ENCODE measurements at regions not wholly inside any gene's neighbourhood (a gene's known extent, or its start where the extent isn't known, plus 50 kb on each side); places are given as distances from the start of the nearest gene placed in this dataset.

DNA sequence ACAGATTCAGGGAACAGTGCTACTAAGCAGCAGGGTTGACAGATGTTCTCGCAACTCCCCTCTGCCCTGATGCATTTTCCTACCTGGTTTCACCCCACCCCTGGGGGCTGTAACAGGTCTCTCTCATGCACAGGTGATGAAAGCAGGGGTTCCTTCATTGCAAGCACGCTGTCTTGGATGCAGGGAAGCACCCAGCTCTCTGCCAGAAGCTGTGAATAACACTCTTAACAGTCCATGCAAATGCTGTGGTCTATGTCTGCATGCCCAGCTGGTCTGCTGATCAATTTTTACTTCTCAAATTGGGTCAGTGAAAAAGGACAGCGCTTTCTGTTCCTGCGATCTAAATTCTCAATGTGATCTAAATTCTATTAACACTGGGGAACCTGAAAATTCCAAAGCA, 246.3 kb upstream of the TSHZ3 start:
- no peak overlapping the region for H3K27ac Mint-ChIP-seq
- H3K27me3 Mint-ChIP-seq = peaks cover 3% of the 10 kb centered on the region
- no peak overlapping the region for H3K4me3 Mint-ChIP-seq

DNA sequence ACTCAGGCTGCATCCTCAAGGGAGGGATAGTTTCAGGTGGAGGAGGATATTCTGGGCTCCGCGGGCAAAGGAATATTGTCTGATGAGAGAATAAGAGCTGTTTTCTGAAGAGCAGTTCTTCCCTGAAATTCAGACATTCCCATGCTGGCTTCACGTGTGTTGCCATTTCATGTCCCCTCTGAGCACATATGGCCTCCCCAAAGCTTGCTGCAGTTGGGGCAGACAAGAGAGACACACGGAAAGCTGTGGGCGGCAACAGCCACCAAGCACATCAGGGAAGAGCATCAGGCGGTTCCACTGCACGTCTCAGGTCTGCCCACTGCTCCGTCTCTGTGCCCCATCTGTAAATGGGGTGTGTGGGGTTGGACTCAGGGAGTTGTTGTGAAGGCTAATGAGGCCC, 247.5 kb upstream of the TSHZ3 start:
- H3K36me3 Mint-ChIP-seq (ENCODE audit: low read depth) = no peaks in the 10 kb centered on the region
- no peaks in the 10 kb centered on the region for H3K4me1 Mint-ChIP-seq (ENCODE audit: low read depth)
- H3K9me3 Mint-ChIP-seq = no peaks in the 10 kb centered on the region
- H3K27ac Mint-ChIP-seq = no peak overlapping the region
- no peak overlapping the region for H3K4me3 Mint-ChIP-seq
- H3K27me3 Mint-ChIP-seq = no peaks in the 10 kb centered on the region

More for the DNA sequence above, 246.3 kb upstream of the TSHZ3 start:
- H3K4me1 Mint-ChIP-seq (ENCODE audit: low read depth) = no peaks in the 10 kb centered on the region
- peaks cover 3% of the 10 kb centered on the region for H3K9me3 Mint-ChIP-seq
- no peaks in the 10 kb centered on the region for H3K36me3 Mint-ChIP-seq (ENCODE audit: low read depth)

DNA sequence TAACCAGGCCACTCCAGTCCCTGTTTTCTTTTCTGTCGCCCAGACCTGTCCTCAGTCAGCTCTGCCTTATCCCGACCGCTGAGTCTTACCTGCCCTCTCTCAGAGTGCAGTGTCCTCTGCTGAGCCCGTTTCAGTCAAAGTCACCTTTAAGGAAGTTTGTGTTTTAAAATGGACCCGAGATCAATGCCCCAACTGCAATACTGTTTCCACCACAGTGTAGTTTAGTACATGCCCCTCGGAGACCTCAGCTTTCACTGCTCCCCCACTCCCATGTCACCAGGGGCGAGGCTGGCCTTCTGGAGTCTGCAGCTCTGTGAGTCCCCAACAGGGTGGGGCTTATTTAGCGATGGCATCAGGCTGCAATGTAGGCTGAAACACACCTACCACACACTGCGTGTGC, 248.4 kb upstream of the TSHZ3 start:
- no peaks in the 10 kb centered on the region for H3K4me1 Mint-ChIP-seq (ENCODE audit: low read depth)
- no peaks in the 10 kb centered on the region for H3K9me3 Mint-ChIP-seq
- H3K36me3 Mint-ChIP-seq (ENCODE audit: low read depth) = no peaks in the 10 kb centered on the region
- H3K4me3 Mint-ChIP-seq = no peak overlapping the region
- H3K27me3 Mint-ChIP-seq = no peaks in the 10 kb centered on the region
- no peak overlapping the region for H3K27ac Mint-ChIP-seq

DNA sequence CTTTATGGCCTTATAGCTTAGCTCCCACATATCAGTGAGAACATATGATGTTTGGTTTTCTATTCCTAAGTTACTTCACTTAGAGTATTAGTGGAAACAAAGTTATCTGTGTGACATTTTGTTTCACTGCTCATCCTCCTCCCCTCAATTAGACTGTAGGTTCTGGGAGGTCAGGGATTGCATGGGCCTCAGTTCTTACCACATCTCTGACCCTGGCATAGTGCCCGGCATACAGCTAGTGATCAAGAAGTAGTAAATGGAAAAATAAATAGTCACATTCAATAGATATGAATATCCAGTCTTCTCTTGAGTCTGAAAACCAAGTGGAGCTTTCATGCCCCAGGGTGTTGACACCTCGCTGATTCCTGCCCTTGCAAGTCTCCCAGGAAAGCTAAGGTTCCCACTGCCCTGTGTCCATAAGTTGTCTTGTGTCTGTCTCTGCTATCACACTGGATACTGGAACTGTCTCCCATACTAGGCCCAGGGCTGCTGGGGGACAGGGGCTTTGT, 249.5 kb upstream of the TSHZ3 start:
- no peaks in the 10 kb centered on the region for H3K27me3 Mint-ChIP-seq

DNA sequence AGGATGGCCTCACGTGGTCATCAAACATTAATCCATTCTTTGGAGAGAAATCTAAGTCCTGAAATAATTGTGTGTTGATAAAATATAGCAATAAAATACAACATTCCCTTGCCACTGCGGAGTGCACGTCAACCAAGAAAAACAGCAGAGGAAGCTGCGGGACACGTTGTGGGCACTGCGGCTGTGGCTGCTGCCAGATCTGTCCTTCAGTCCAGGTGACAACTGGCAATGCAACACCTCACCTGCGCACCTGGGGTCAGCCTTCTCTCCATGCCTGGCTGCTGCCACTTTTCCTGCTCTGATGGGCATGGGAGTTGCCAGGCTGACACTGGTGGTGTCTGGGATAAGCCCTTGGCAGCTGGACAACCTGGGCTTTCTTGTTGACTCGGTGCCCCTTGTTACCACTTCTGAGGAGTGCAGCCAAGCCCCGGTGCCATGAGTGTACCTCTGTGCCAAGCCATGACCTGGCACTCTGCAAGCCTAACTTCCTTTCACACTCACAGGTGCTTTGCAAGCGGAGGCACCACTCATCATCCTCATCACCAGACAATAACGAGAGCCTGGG, 251.6 kb upstream of the TSHZ3 start:
- Mint-ChIP-seq H3K27me3 (no peaks in the 10 kb centered on the region), H3K36me3 (ENCODE audit: low read depth) (no peaks in the 10 kb centered on the region), H3K4me1 (ENCODE audit: low read depth) (no peaks in the 10 kb centered on the region), H3K27ac (no peak overlapping the region), H3K4me3 (no peak overlapping the region), H3K9me3 (no peaks in the 10 kb centered on the region)

More for the DNA sequence above, 249.5 kb upstream of the TSHZ3 start:
- H3K9me3 Mint-ChIP-seq = no peaks in the 10 kb centered on the region
- H3K4me1 Mint-ChIP-seq (ENCODE audit: low read depth) = no peaks in the 10 kb centered on the region
- no peaks in the 10 kb centered on the region for H3K36me3 Mint-ChIP-seq (ENCODE audit: low read depth)
- no peak overlapping the region for H3K27ac Mint-ChIP-seq
- H3K4me3 Mint-ChIP-seq = no peak overlapping the region

DNA sequence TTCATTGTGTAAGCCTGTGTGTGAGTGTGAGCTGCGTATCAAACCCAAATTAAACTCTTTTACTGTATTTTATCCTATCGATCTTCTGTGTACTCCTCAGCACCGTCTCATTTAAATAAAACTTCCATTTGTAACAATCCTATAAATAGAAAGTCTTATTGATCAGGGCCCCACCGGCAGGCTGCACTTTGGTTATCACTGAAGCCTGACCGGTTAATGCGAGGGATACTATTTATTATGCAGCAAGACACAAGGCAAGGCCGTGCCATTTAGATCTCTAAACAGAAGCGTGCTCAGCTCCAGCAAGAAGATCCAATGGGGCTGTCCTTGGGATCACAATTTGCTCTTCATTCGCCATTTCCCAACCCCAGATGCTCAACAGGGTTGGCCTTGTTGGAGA, 252.6 kb upstream of the TSHZ3 start:
- Mint-ChIP-seq H3K4me1 (ENCODE audit: low read depth) (no peaks in the 10 kb centered on the region), H3K9me3 (no peaks in the 10 kb centered on the region), H3K27ac (no peak overlapping the region), H3K36me3 (ENCODE audit: low read depth) (no peaks in the 10 kb centered on the region), H3K4me3 (no peak overlapping the region), H3K27me3 (no peaks in the 10 kb centered on the region)

DNA sequence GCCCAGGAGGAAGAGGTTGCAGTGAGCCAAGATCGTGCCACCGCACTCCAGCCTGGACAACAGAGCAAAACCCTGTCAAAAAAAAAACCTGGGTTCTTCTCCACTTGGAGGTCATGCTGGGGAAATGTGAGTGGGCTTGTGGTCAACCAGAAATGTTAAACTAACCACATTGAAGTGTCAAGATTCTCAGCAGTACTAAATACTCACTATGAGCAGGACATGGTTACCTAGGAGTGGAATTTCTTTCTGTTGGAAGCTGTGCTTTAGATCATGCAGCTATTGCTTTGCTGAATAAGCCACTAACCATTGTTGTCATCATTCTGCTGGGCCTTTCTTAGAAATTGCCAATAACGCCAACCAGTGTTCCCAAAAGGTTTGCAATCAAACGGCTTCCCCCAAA, 253.3 kb upstream of the TSHZ3 start:
- Mint-ChIP-seq H3K4me3 (no peak overlapping the region), H3K36me3 (ENCODE audit: low read depth) (no peaks in the 10 kb centered on the region)

DNA sequence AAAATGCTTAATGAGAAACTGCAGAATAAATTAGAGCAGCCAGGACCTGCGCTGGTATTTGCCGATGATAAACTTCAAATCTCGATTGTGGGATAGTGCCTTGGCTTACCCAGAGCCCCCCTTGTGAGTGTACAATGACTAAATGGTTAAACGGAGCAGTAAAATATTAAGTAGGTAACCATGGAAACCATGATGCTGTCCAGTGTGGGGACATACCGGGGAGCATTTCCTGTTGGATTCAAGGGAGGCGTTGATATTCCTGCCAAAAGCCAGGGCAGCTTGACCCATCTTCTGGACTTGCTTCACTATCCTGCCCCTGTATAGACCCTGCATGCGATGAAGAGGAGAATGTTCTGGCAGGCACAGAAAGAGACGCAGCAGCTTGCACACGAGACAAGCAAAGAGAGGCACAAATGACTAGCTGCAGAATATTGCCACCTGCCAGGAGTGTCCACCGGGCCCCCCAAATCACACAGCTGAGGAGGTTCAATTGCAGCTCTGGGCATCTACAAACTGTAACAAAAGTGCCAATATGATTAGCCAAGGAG, 255.3 kb upstream of the TSHZ3 start:
- H3K9me3 Mint-ChIP-seq = no peaks in the 10 kb centered on the region
- H3K27me3 Mint-ChIP-seq = no peaks in the 10 kb centered on the region
- H3K4me3 Mint-ChIP-seq = no peak overlapping the region
- H3K4me1 Mint-ChIP-seq (ENCODE audit: low read depth) = no peaks in the 10 kb centered on the region
- no peak overlapping the region for H3K27ac Mint-ChIP-seq
- no peaks in the 10 kb centered on the region for H3K36me3 Mint-ChIP-seq (ENCODE audit: low read depth)

More for the DNA sequence above, 253.3 kb upstream of the TSHZ3 start:
- H3K27ac Mint-ChIP-seq = no peak overlapping the region
- H3K4me1 Mint-ChIP-seq (ENCODE audit: low read depth) = no peaks in the 10 kb centered on the region
- H3K27me3 Mint-ChIP-seq = no peaks in the 10 kb centered on the region
- no peaks in the 10 kb centered on the region for H3K9me3 Mint-ChIP-seq

DNA sequence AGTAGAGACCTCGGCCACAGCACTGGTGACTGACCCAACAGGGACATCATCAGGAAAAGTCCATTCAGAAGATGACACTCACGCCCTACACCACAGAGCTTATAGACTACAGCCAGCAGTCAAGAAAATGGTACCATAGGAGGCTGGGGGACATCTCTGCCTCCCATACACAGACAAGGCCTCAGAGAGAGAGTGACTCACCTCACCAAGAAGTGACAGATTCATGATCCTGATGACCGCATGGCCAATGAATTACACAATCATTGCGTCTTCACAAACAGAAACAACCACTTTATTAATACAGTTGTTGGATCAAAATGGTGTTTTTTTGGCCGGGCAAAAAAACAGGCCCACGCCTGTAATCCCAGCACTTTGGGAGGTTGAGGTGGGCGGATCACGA, 260.8 kb upstream of the TSHZ3 start:
- no peak overlapping the region for H3K4me3 Mint-ChIP-seq
- H3K27me3 Mint-ChIP-seq = peaks cover 3% of the 10 kb centered on the region
- H3K36me3 Mint-ChIP-seq (ENCODE audit: low read depth) = no peaks in the 10 kb centered on the region
- no peaks in the 10 kb centered on the region for H3K9me3 Mint-ChIP-seq
- no peak overlapping the region for H3K27ac Mint-ChIP-seq
- H3K4me1 Mint-ChIP-seq (ENCODE audit: low read depth) = no peaks in the 10 kb centered on the region

DNA sequence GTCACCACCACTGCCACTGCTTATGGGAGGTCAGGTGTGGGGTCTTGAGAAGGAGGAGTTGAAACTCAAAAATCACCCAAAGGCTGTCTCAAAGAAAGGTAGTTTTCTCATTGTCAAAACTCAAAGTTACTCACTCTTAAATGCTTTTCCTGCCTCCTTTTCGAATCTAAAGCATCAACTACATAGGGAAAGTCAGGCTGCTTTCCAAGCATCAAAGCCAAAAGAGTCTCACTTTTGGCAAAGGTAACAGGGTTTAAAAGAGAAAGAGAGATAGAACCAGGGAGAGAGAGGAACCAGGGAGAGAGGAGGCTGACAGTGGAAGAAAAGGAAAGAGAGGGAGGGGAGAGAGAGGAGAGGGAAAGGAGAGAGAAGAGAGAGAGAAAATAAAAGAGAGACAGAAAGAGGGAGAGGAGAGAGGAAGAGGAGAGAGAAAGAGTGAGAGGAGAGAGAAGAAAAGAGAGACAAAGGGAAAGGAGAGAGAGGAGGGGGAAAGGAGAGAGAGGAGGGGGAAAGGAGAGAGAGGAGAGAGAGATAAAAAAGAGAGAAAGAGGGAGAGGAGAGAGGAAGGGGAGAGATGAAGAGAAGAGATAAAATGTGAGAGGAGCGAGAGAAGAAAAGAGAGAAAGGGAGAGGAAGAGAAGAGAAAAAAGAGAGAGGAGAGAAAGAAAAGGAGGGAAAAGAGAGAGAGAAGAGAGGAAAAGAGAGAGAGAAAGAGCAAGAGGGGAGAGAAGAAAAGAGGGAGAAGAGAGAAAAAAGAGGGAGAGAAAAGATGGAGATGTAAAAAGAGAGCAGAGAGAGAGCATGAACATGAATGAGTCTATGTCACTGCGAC, 262.0 kb upstream of the TSHZ3 start:
- H3K36me3 Mint-ChIP-seq (ENCODE audit: low read depth) = no peaks in the 10 kb centered on the region
- H3K27ac Mint-ChIP-seq = no peak overlapping the region
- peaks cover 3% of the 10 kb centered on the region for H3K9me3 Mint-ChIP-seq
- no peak overlapping the region for H3K4me3 Mint-ChIP-seq
- peaks cover 3% of the 10 kb centered on the region for H3K27me3 Mint-ChIP-seq
- no peaks in the 10 kb centered on the region for H3K4me1 Mint-ChIP-seq (ENCODE audit: low read depth)

DNA sequence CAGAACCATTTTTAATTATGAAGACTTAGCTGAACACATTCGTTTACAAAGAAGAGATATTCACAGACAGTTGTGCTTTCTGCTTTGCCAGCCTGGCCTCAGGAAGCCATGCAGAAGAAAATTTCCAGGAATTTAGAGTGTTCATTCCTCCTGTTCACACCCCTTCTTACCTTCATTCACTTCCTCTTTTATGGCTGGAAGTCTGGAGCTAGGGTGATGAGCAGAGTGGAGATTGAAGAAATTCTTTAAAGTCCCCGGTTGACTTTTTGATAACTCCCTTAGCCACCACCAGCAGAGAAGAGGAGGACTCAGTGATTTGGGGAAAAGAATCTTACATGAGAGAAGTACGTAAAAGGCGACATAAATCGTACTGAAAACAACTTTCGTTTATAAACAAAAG, 263.6 kb upstream of the TSHZ3 start:
- H3K36me3 Mint-ChIP-seq (ENCODE audit: low read depth) = no peaks in the 10 kb centered on the region
- H3K27ac Mint-ChIP-seq = no peak overlapping the region
- H3K4me1 Mint-ChIP-seq (ENCODE audit: low read depth) = no peaks in the 10 kb centered on the region
- H3K27me3 Mint-ChIP-seq = peaks cover 3% of the 10 kb centered on the region
- H3K4me3 Mint-ChIP-seq = no peak overlapping the region
- H3K9me3 Mint-ChIP-seq = peaks cover 3% of the 10 kb centered on the region

DNA sequence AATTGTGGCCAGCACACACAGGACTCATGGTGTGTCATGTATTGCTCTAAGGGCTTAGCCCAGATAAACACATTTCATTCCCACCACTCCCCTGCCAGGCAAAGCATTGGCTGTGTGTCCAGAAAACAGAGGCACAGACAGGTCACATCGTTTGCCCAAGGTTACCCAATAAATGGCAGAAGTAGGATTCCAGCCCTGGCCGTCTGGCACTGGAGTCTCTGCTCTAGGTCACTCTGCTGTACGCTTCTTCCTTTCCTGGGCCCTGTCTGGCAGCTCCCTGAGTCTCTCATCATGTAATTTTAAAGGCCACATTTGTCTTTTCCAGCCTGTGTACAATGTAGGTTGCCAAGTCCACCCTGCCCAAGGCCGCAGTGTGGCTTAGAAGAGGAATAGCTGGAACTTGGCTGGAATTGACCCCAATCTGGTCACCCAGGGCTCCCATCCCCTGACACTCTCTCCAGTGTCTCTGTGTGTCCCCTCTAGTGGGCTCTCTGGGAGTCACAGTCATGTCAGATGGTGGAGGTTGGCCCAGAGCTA, 264.5 kb upstream of the TSHZ3 start:
- Mint-ChIP-seq H3K4me3 (no peak overlapping the region), H3K27me3 (peaks cover 3% of the 10 kb centered on the region), H3K4me1 (ENCODE audit: low read depth) (no peaks in the 10 kb centered on the region), H3K9me3 (peaks cover 3% of the 10 kb centered on the region), H3K36me3 (ENCODE audit: low read depth) (no peaks in the 10 kb centered on the region), H3K27ac (no peak overlapping the region)

DNA sequence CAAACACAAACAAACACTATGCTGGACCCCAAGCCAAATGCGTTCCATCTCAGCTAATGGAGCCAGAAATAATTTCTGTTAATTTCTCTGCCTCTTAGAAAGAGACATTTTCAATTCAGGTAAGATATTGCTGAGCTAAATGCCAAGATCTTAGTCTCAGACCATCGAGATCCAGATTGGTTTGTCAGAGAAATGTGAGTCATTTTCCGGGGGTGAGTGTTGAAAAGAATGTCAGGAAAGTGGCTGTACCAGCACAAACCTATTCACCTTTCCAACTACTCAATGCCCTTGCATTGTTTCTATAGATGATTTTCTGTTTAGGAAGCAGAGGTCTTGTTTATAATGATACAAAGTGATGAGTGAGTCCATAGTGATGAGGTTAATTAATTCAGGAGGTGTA, 266.8 kb upstream of the TSHZ3 start:
- Mint-ChIP-seq H3K27ac (no peak overlapping the region), H3K36me3 (ENCODE audit: low read depth) (no peaks in the 10 kb centered on the region), H3K27me3 (no peaks in the 10 kb centered on the region), H3K4me1 (ENCODE audit: low read depth) (no peaks in the 10 kb centered on the region), H3K4me3 (no peak overlapping the region), H3K9me3 (peaks cover 3% of the 10 kb centered on the region)

DNA sequence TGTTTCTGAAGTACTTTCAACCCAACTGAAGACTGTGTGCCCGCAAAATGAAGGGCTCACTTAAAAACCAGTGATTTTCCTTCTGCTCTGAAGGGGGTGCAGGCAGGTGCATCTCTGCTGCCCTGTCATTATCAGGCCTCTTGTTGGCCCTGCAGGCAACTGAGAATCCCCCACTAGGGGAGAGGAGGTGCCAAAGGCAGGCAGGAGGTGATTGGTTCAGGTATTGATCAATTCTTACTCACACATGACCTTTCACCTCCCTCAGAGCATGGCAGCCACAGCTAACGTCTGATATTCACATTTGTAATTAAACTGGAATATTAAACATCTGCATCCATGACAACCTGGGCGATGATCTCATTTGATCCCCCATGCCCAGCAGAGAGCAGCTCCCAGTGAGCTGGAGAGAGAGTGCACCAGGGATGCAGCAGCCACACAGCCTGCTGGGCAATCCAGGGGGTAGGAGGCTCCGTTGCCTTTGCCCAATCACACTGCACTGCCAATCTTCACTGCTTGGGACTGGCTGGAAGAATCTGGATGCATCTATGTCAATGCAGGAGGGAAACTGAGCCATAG, 267.9 kb upstream of the TSHZ3 start:
- Mint-ChIP-seq H3K4me1 (ENCODE audit: low read depth) (no peaks in the 10 kb centered on the region), H3K4me3 (no peak overlapping the region), H3K9me3 (peaks cover 3% of the 10 kb centered on the region), H3K36me3 (ENCODE audit: low read depth) (no peaks in the 10 kb centered on the region), H3K27me3 (no peaks in the 10 kb centered on the region), H3K27ac (no peak overlapping the region)

DNA sequence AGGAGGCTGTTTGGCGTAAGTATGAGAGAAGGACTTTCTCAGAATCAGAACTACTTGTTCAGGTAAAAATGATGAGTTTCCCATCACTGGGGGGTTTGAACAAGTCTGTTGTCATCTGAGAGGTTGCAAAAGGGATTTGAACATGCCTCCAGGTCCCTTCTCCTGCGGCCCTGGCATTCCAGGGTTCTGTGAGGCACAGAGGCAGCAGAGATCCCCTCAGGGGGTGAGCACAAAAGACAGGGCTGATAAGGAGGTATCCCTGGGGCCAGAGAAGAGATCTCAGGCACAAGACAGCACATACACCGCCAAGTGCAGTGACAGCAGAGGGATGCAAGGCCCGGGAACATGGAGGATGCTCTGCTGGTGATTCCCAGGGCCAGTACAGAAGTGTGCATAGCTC, 275.8 kb upstream of the TSHZ3 start:
- H3K27ac Mint-ChIP-seq = no peak overlapping the region
- H3K9me3 Mint-ChIP-seq = peaks cover 3% of the 10 kb centered on the region
- no peaks in the 10 kb centered on the region for H3K4me1 Mint-ChIP-seq (ENCODE audit: low read depth)
- no peaks in the 10 kb centered on the region for H3K27me3 Mint-ChIP-seq
- H3K4me3 Mint-ChIP-seq = no peak overlapping the region
- no peaks in the 10 kb centered on the region for H3K36me3 Mint-ChIP-seq (ENCODE audit: low read depth)
